CD4-positive, alpha-beta T cell (primary cell): ENCODE measurements at regions not wholly inside any gene's neighbourhood (a gene's known extent, or its start where the extent isn't known, plus 50 kb on each side); places are given as distances from the start of the nearest gene placed in this dataset.

ENCODE experiments used
- ATAC-seq: fragments of 200-7000 bp; cut with Tn5 transposase; one replicate; pipeline ENCODE4 v1.10.0; 2022; ENCODE audit warnings: mild to moderate bottlenecking; ENCODE audit not compliant: poor library complexity
- CTCF ChIA-PET: fragments of 350-600 bp; sonication (Branson Sonifier 250); formaldehyde crosslinking; loops from one replicate; lab custom pipeline; 2021; ENCODE audit warnings: antibody characterized with exemption, inconsistent platforms; lab: Charles Lee
- POLR2A ChIA-PET: fragments of 350-600 bp; sonication (Branson Sonifier 250); formaldehyde crosslinking; loops from one replicate; lab custom pipeline; 2021; ENCODE audit warnings: antibody characterized with exemption, inconsistent platforms; lab: Charles Lee
- DNase-seq, 14 experiments: peaks; one replicate each; pipeline ENCODE4 v3.0.0-alpha.2; 2013 to 2020; ENCODE audit warnings: mixed read lengths in 2 of 14
- H3K27ac ChIP-seq, 2 donors: one replicate each; pipeline versions ENCODE4 v1.5.1 to v1.7.0; 2013; ENCODE audit warnings: low read length in 2 of 2, low read depth in 1 of 2, mild to moderate bottlenecking in 1 of 2
- H3K27me3 ChIP-seq, 2 experiments: 1 replicate in 1 of 2; 2 replicates in 1 of 2; pipeline versions ENCODE4 v1.6.1 to v1.7.0; 2013; ENCODE audit warnings: low read length in 2 of 2, control low read depth in 1 of 2, mild to moderate bottlenecking in 1 of 2, moderate library complexity in 1 of 2; ENCODE audit not compliant: insufficient read depth in 2 of 2, control insufficient read depth in 1 of 2
- H3K36me3 ChIP-seq: one replicate; pipeline ENCODE4 v1.6.1; 2013; ENCODE audit warnings: low read length, control low read depth; ENCODE audit not compliant: insufficient read depth
- H3K4me1 ChIP-seq: one replicate; pipeline ENCODE4 v1.6.1; 2013; ENCODE audit warnings: low read length, control low read depth; ENCODE audit not compliant: insufficient read depth
- H3K4me3 ChIP-seq: one replicate; pipeline ENCODE4 v1.5.1; 2013; ENCODE audit warnings: mild to moderate bottlenecking, low read length, moderate library complexity
- H3K9me3 ChIP-seq, 2 experiments: 1 replicate in 1 of 2; 2 replicates in 1 of 2; pipeline versions ENCODE4 v1.6.1 to v1.7.0; 2013; ENCODE audit warnings: low read length in 2 of 2, mild to moderate bottlenecking in 2 of 2, control low read depth in 1 of 2, moderate library complexity in 1 of 2; ENCODE audit not compliant: control insufficient read depth in 1 of 2, insufficient read depth in 1 of 2
- H3K27ac Mint-ChIP-seq: one replicate; pipeline ENCODE4 v1.8.0; 2020; ENCODE audit warnings: mixed read lengths
- H3K27me3 Mint-ChIP-seq: one replicate; pipeline ENCODE4 v1.8.0; 2021; ENCODE audit warnings: mixed read lengths
- H3K36me3 Mint-ChIP-seq: one replicate; pipeline ENCODE4 v1.8.0; 2021; ENCODE audit warnings: low read depth, mixed read lengths
- H3K4me1 Mint-ChIP-seq: one replicate; pipeline ENCODE4 v1.8.0; 2021; ENCODE audit warnings: low read depth, mixed read lengths
- H3K4me3 Mint-ChIP-seq: one replicate; pipeline ENCODE4 v1.8.0; 2020; ENCODE audit warnings: mild to moderate bottlenecking, mixed read lengths
- H3K9me3 Mint-ChIP-seq: one replicate; pipeline ENCODE4 v1.8.0; 2020; ENCODE audit warnings: mixed read lengths
- intact Hi-C, 2 experiments: fragments of 100-400 bp; cut with DNase I in 1 of 2; cut with micrococcal nuclease in 1 of 2; formaldehyde crosslinking; loops; one replicate each; pipeline versions ENCODE4 v1.15.1 to v1.9.0; 2023 to 2025; cut with DNase I, micrococcal nuclease
- TF ChIP-seq, protein P1 (sequence below): fragments of 200-600 bp; IDR thresholded peaks from one replicate; pipeline ENCODE4 v1.8.0; 2022; ENCODE audit warnings: antibody characterized with exemption, mild to moderate bottlenecking

DNA sequence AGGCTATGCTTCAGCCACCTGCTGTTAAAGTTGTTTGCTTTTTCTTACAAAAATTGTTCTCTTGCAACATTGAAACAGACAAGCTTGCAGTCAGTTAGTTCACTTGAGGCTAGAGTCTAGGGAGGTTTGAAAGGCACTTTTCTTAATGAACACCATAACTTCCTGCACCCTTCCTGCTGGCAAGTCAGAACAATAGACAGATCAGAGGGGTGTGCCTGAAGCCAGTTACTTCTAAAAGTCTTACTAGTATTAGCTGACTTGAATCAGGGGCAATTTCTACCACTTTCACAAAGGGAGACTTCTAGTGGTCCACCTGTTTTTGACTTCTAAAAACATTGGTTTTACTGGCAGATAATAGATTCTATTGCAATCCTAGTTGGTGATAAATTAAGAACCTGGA is 367.4 kb upstream of the CDH20 start:
- H3K4me3 ChIP-seq: no peak overlapping the region
- Mint-ChIP-seq H3K4me3 (no peak overlapping the region), H3K36me3 (no peaks in the 10 kb centered on the region), H3K27me3 (no peaks in the 10 kb centered on the region), H3K4me1 (no peaks in the 10 kb centered on the region), H3K27ac (no peak overlapping the region), H3K9me3 (peaks cover 8% of the 10 kb centered on the region)
- no peak overlapping the region for H3K27ac ChIP-seq
- intact Hi-C loops: no loop called here
- ATAC-seq: no peak
- no peaks in the 10 kb centered on the region for H3K36me3 ChIP-seq
- H3K27me3 ChIP-seq: no peaks in the 10 kb centered on the region
- ChIA-PET CTCF (no interaction called here), POLR2A (no interaction called here)
- H3K9me3 ChIP-seq: peaks cover 0 to 4% of the 10 kb centered on the region in 2 experiments
- TF ChIP-seq, protein P1, sequence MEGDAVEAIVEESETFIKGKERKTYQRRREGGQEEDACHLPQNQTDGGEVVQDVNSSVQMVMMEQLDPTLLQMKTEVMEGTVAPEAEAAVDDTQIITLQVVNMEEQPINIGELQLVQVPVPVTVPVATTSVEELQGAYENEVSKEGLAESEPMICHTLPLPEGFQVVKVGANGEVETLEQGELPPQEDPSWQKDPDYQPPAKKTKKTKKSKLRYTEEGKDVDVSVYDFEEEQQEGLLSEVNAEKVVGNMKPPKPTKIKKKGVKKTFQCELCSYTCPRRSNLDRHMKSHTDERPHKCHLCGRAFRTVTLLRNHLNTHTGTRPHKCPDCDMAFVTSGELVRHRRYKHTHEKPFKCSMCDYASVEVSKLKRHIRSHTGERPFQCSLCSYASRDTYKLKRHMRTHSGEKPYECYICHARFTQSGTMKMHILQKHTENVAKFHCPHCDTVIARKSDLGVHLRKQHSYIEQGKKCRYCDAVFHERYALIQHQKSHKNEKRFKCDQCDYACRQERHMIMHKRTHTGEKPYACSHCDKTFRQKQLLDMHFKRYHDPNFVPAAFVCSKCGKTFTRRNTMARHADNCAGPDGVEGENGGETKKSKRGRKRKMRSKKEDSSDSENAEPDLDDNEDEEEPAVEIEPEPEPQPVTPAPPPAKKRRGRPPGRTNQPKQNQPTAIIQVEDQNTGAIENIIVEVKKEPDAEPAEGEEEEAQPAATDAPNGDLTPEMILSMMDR: no peak
- no peaks in the 10 kb centered on the region for H3K4me1 ChIP-seq
- no peak for DNase-seq

DNA sequence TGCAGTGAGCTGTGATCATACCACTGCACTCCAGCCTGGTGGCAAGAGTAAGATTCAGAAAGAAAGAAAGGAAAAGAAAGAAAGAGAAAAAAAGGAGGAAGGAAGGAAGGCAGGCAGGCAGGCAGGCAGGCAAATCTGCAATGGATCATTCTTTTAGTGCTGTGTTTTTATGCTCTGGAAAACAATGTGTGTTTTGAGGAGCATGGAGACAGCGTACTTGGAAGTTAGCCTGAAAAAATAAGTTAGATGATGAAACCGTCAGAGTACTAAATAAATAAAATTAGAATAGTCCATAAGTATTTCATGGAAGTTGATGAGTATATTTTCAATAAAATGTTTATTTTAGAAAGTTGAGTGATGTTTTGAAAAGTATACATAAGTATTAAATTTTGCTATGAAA is 366.4 kb upstream of the CDH20 start:
- CTCF ChIA-PET: no interaction called here
- no peaks in the 10 kb centered on the region for H3K27me3 ChIP-seq
- Mint-ChIP-seq H3K4me1 (no peaks in the 10 kb centered on the region), H3K9me3 (peaks cover 9% of the 10 kb centered on the region), H3K27ac (no peak overlapping the region), H3K36me3 (no peaks in the 10 kb centered on the region), H3K27me3 (no peaks in the 10 kb centered on the region), H3K4me3 (no peak overlapping the region)
- H3K27ac ChIP-seq: no peak overlapping the region
- no peak overlapping the region for H3K4me3 ChIP-seq
- H3K9me3 ChIP-seq: peaks cover 0 to 4% of the 10 kb centered on the region in 2 experiments
- H3K4me1 ChIP-seq: no peaks in the 10 kb centered on the region
- no peak for ATAC-seq
- DNase-seq: no peak
- H3K36me3 ChIP-seq: no peaks in the 10 kb centered on the region
- POLR2A ChIA-PET: no interaction called here
- intact Hi-C loops: no loop called here
- TF ChIP-seq, protein P1: no peak

DNA sequence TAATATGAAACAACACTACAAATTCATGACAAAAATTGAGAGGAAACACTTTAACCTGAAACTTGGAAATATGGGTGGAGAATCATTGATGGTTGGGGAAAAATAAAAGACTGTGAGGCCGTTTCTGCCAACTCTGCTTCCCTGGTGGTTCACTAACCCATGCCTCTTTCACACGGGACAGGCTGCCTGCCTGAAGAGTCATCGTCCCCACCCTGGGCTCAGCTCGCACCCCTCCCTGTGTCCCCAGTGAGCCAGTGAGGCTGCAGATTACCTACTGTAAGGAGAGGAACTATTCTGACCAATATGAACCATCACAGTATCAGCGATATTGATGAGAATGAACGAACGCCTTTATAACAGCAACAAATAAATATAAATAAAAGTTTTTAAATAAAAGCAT is 357.8 kb upstream of the CDH20 start:
- CTCF ChIA-PET: no interaction called here
- H3K27me3 ChIP-seq: no peaks in the 10 kb centered on the region
- no peak overlapping the region for H3K4me3 ChIP-seq
- POLR2A ChIA-PET: no interaction called here
- peaks cover 0 to 10% of the 10 kb centered on the region in 2 experiments for H3K9me3 ChIP-seq
- ATAC-seq (no peak), DNase-seq (no peak)
- Mint-ChIP-seq H3K4me1 (no peaks in the 10 kb centered on the region), H3K36me3 (no peaks in the 10 kb centered on the region), H3K27me3 (no peaks in the 10 kb centered on the region), H3K9me3 (peaks cover 6% of the 10 kb centered on the region), H3K27ac (no peak overlapping the region), H3K4me3 (no peak overlapping the region)
- intact Hi-C loops: no loop called here
- no peak overlapping the region for H3K27ac ChIP-seq
- TF ChIP-seq, protein P1: no peak
- H3K36me3 ChIP-seq: no peaks in the 10 kb centered on the region
- H3K4me1 ChIP-seq: no peaks in the 10 kb centered on the region
